Activated CD8-positive, alpha-beta T cell treated with anti-CD3 and anti-CD28 coated beads for 36 hours (primary cell): ENCODE measurements at regions not wholly inside any gene's neighbourhood (a gene's known extent, or its start where the extent isn't known, plus 50 kb on each side); places are given as distances from the start of the nearest gene placed in this dataset.

Source experiments
- ATAC-seq: fragments of 200-7000 bp; cut with Tn5 transposase; one replicate; pipeline ENCODE4 v1.10.0; 2021; ENCODE audit warnings: mild to moderate bottlenecking, moderate library complexity
- CTCF ChIA-PET: fragments of 350-600 bp; sonication (Branson Sonifier 250); formaldehyde crosslinking; loops from one replicate; lab custom pipeline; 2021; ENCODE audit warnings: antibody characterized with exemption; lab: Charles Lee
- POLR2A ChIA-PET: fragments of 350-600 bp; sonication (Branson Sonifier 250); formaldehyde crosslinking; loops from one replicate; lab custom pipeline; 2021; ENCODE audit warnings: antibody characterized with exemption; lab: Charles Lee
- DNase-seq: peaks from one replicate; pipeline ENCODE4 v3.0.0-alpha.2; 2020
- H3K27ac Mint-ChIP-seq: one replicate; pipeline ENCODE4 v1.8.0; 2021; ENCODE audit warnings: mild to moderate bottlenecking, mixed read lengths
- H3K27me3 Mint-ChIP-seq: one replicate; pipeline ENCODE4 v1.8.0; 2021; ENCODE audit warnings: mixed read lengths
- H3K36me3 Mint-ChIP-seq: one replicate; pipeline ENCODE4 v1.8.0; 2021; ENCODE audit warnings: low read depth, mixed read lengths
- H3K4me1 Mint-ChIP-seq: one replicate; pipeline ENCODE4 v1.8.0; 2021; ENCODE audit warnings: low read depth, mixed read lengths
- H3K4me3 Mint-ChIP-seq: one replicate; pipeline ENCODE4 v1.8.0; 2021; ENCODE audit warnings: mild to moderate bottlenecking, moderate library complexity, mixed read lengths
- H3K9me3 Mint-ChIP-seq: one replicate; pipeline ENCODE4 v1.8.0; 2021; ENCODE audit warnings: mixed read lengths
- CTCF ChIP-seq: fragments of 200-600 bp; IDR thresholded peaks from one replicate; pipeline ENCODE4 v1.8.0; 2022; ENCODE audit warnings: antibody characterized with exemption, mild to moderate bottlenecking
- intact Hi-C: fragments of 100-400 bp; cut with micrococcal nuclease; formaldehyde crosslinking; loops from one replicate; pipeline ENCODE4 v1.10.0; 2022

DNA sequence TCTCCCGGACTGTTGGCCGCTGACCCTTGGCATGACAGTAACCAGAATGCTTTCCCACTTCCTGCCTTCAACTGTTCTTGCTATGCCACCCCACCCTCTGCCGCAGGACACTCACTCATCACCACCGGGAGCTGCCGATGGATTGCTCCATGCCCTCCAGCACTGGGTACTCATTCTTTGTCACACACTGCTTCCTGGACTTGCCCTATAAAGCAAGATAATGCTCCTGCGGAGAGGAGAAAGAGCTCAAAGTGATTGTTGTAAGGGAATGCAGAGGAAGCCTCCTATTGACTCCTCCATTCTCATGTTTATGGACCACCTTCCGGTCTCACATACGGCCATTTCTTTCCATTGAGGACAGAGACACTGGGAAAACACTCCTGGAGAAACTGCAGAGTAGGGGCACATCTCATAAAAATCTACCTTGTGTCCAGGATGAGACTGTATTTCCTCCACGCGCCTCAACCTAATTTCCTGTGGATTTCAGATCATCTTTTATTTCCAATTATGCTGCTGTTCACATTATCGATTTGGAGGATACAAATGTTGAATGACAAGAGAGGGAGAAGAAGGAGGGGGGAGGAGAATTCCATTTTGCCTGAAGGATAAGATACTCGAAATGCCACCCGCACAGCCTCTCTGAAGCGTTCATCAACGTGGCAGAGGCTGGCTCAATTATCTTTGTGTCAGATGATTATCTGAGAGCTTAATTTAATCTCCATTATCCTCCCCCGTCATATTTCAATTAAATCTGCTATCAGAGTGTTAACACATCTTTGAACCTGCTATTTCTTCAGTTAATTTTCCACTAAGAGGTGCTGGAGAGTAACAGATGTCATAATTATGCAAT, 486.1 kb upstream of the SALL1 start:
- peaks cover 8% of the 10 kb centered on the region for H3K9me3 Mint-ChIP-seq
- no peak overlapping the region for H3K27ac Mint-ChIP-seq
- H3K4me1 Mint-ChIP-seq: no peaks in the 10 kb centered on the region
- no peak overlapping the region for H3K4me3 Mint-ChIP-seq
- ATAC-seq (no peak), DNase-seq (no peak)
- H3K27me3 Mint-ChIP-seq: peaks cover 3% of the 10 kb centered on the region
- no peak for TF ChIP-seq CTCF
- H3K36me3 Mint-ChIP-seq: no peaks in the 10 kb centered on the region
- CTCF ChIA-PET: no interaction called here
- POLR2A ChIA-PET: no interaction called here
- intact Hi-C loops: no loop called here

DNA sequence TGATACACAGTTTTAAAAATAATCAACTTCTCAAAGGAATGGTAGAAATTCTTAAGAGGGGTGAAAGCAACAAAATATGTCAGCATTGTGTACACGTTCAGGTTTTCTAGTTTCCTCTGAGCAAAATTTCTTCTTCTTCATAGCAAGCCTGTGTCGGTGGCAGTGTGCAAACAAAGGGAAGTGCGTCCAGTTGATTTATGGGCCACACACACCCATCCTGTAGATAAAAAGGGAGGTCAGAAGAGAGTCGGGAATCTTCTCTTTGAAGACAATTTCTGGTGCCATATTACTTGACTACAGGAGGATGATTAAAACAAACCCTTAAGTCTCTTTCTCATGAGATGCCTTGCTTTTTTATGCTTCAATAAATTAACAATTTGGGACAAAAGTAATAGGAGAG, 484.1 kb upstream of the SALL1 start:
- no peak overlapping the region for H3K27ac Mint-ChIP-seq
- ChIA-PET CTCF (no interaction called here), POLR2A (no interaction called here)
- DNase-seq (no peak), ATAC-seq (no peak)
- H3K36me3 Mint-ChIP-seq: no peaks in the 10 kb centered on the region
- peaks cover 3% of the 10 kb centered on the region for H3K9me3 Mint-ChIP-seq
- H3K4me3 Mint-ChIP-seq: no peak overlapping the region
- H3K4me1 Mint-ChIP-seq: no peaks in the 10 kb centered on the region
- intact Hi-C loops: no loop called here
- TF ChIP-seq CTCF: no peak
- H3K27me3 Mint-ChIP-seq: peaks cover 3% of the 10 kb centered on the region

- Mint-ChIP-seq H3K9me3 (peaks cover 2% of the 10 kb centered on the region), H3K27me3 (no peaks in the 10 kb centered on the region), H3K4me3 (no peak overlapping the region), H3K27ac (no peak overlapping the region), H3K4me1 (no peaks in the 10 kb centered on the region), H3K36me3 (no peaks in the 10 kb centered on the region)
- ATAC-seq: no peak
- DNase-seq: no peak
- CTCF ChIA-PET: no interaction called here
- TF ChIP-seq CTCF: no peak
- POLR2A ChIA-PET: no interaction called here
- intact Hi-C loops: no loop called here
Observed at GRCh38 chr16:51630076-51630475, 479.0 kb upstream of the SALL1 start.

DNA sequence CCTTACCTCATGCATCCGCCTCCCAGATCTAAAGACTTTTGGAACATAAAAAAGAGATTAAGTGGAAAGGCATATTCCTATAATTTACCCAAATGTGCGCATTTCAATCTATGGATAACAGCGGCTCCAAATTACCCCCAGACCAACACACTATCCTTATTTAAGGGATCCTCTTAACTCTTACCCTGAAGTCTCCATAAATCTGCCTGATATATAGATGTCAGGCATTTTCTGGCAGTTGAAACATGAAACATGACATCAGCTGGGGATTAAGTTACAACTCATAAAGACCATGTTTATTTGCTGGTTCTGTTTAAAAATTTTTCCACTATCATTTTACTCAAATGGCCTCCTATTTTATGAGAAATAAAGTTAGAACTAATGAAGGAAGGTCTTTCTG, 478.5 kb upstream of the SALL1 start:
- no peaks in the 10 kb centered on the region for H3K27me3 Mint-ChIP-seq
- H3K4me1 Mint-ChIP-seq: no peaks in the 10 kb centered on the region
- H3K9me3 Mint-ChIP-seq: peaks cover 2% of the 10 kb centered on the region
- no peaks in the 10 kb centered on the region for H3K36me3 Mint-ChIP-seq
- POLR2A ChIA-PET: no interaction called here
- H3K27ac Mint-ChIP-seq: no peak overlapping the region
- ATAC-seq (no peak), DNase-seq (no peak)
- intact Hi-C loops: no loop called here
- no peak overlapping the region for H3K4me3 Mint-ChIP-seq
- no peak for TF ChIP-seq CTCF
- CTCF ChIA-PET: no interaction called here

DNA sequence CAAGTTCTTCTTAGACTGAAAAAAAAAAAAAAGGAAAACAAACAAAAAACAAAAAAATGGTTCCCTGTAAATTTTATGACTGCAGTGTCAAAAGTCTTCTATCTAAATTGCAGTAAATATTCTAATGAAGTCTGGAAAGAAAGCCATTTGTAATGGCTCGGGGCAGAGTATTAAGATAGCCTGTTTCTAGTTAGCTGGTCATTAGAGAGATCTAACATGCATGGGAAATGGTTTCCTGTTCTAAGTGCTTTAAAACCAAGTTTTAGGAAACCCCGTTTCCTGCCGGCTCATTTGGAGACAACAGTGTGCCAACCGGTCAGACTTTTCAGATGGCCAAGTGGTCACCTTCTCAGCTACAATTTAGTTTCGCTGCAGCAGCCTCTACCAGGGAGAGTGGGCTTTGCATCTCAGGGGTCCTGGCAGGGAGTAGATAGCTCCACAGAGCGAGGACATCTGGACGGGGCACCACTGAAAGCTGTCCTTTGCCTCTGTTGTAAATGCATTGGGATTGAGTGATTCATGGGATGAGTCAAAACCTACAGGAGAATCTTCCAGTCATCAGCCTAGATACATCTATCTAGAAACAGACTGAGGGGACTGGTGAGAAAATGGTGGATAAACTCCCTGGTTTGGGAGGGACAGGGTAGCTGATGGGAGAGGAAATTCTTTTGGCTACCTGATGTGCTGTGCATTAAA, 473.2 kb upstream of the SALL1 start:
- intact Hi-C loops: no loop called here
- POLR2A ChIA-PET: no interaction called here
- Mint-ChIP-seq H3K4me3 (no peak overlapping the region), H3K36me3 (no peaks in the 10 kb centered on the region), H3K4me1 (no peaks in the 10 kb centered on the region), H3K27ac (no peak overlapping the region), H3K27me3 (no peaks in the 10 kb centered on the region), H3K9me3 (peaks cover 5% of the 10 kb centered on the region)
- ATAC-seq (no peak), DNase-seq (no peak)
- CTCF ChIA-PET: no interaction called here
- no peak for TF ChIP-seq CTCF
